Fibroblast of lung (primary cell): ENCODE measurements at regions not wholly inside any gene's neighbourhood (a gene's known extent, or its start where the extent isn't known, plus 50 kb on each side); places are given as distances from the start of the nearest gene placed in this dataset.

Source experiments
- DNase-seq, 2 donors: peaks; one replicate each; pipeline versions ENCODE4 v3.0.0 to v3.0.0-alpha.2; 2010; ENCODE audit warnings: low read depth in 2 of 2
- H2AFZ ChIP-seq: 2 replicates; pipeline ENCODE4 v1.5.1; 2012; ENCODE audit warnings: low read length, control low read depth, inconsistent platforms
- H3K27ac ChIP-seq: 2 replicates; pipeline ENCODE4 v1.5.1; 2011; ENCODE audit warnings: low read length, control low read depth; ENCODE audit not compliant: insufficient read depth
- H3K27me3 ChIP-seq: 2 replicates; pipeline ENCODE4 v1.5.1; 2011; ENCODE audit warnings: mild to moderate bottlenecking, low read length; ENCODE audit not compliant: control insufficient read depth, insufficient read depth
- H3K36me3 ChIP-seq: 2 replicates; pipeline ENCODE4 v1.5.1; 2011; ENCODE audit warnings: low read length; ENCODE audit not compliant: control insufficient read depth, insufficient read depth
- H3K4me1 ChIP-seq: 2 replicates; pipeline ENCODE4 v1.5.1; 2011; ENCODE audit warnings: low read length; ENCODE audit not compliant: control insufficient read depth, insufficient read depth; ENCODE audit errors: extremely low read depth
- H3K4me2 ChIP-seq: 2 replicates; pipeline ENCODE4 v1.5.1; 2011; ENCODE audit warnings: low read length, control low read depth; ENCODE audit not compliant: insufficient read depth; ENCODE audit errors: extremely low read depth
- H3K4me3 ChIP-seq, 4 experiments: fragments of 200-600 bp in 1 of 4; sonication (generic) in 1 of 4; replicated peaks in 1 of 4; 2 replicates each; pipeline ENCODE4 v1.5.1; 2011 to 2016; ENCODE audit warnings: low read length in 4 of 4, low read depth in 3 of 4, mild to moderate bottlenecking in 3 of 4, control low read depth in 2 of 4, inconsistent platforms in 1 of 4, mixed read lengths in 1 of 4; ENCODE audit not compliant: insufficient read depth in 1 of 4; ENCODE audit errors: control extremely low read depth in 1 of 4
- H3K79me2 ChIP-seq: 2 replicates; pipeline ENCODE4 v1.5.1; 2012; ENCODE audit warnings: mild to moderate bottlenecking, low read length, inconsistent platforms; ENCODE audit not compliant: control insufficient read depth, insufficient read depth
- H3K9ac ChIP-seq: 2 replicates; pipeline ENCODE4 v1.5.1; 2011; ENCODE audit warnings: mild to moderate bottlenecking, low read length, control low read depth; ENCODE audit not compliant: insufficient read depth
- H3K9me3 ChIP-seq: 2 replicates; pipeline ENCODE4 v1.5.1; 2012; ENCODE audit warnings: low read depth, low read length; ENCODE audit not compliant: control insufficient read depth, insufficient read depth
- H4K20me1 ChIP-seq: 2 replicates; pipeline ENCODE4 v1.5.1; 2011; ENCODE audit warnings: low read length; ENCODE audit not compliant: control insufficient read depth, insufficient read depth; ENCODE audit errors: extremely low read depth
- EZH2 ChIP-seq: IDR thresholded peaks from 2 replicates; pipeline ENCODE4 v1.5.1; 2012; ENCODE audit warnings: low read length, control low read depth, mild to moderate bottlenecking; ENCODE audit errors: missing control alignments
- TF ChIP-seq, protein P1 (sequence below), 2 donors: IDR thresholded peaks in 1 of 2; conservative IDR thresholded peaks in 1 of 2; 1 replicate in 1 of 2; 2 replicates in 1 of 2; pipeline ENCODE4 v1.5.1; 2011 to 2012; ENCODE audit warnings: low read length in 2 of 2, control low read depth in 1 of 2, inconsistent platforms in 1 of 2, low read depth in 1 of 2, mild to moderate bottlenecking in 1 of 2

DNA sequence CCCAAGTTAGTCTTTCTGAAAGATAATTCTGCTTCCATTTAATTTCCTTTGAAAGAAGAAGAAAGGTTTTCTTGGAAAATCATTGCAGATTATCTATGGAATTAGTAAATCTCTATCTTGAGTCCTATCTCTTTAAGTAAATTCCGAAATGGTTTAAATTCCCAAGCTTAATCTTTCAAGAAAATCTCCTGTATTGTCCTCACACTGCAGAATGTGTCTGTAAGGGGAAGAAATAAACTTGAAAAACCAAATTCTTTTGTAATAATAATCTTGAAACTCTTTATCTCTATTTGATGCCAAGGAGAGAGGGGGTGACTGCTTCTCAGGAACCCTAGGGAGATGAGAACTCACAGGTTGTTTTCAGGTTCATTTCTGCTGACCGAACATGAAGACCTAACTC is 150.8 kb upstream of the ARHGAP28 start:
- Histone ChIP-seq H3K9ac (no peak overlapping the region), H3K27ac (no peak overlapping the region), H3K4me2 (no peak overlapping the region), H3K79me2 (no peaks in the 10 kb centered on the region), H3K4me3 (no peak overlapping the region), H4K20me1 (no peaks in the 10 kb centered on the region), H3K36me3 (no peaks in the 10 kb centered on the region), H3K27me3 (no peaks in the 10 kb centered on the region), H3K4me1 (no peaks in the 10 kb centered on the region), H3K9me3 (no peaks in the 10 kb centered on the region), H2AFZ (no peak overlapping the region)
- TF ChIP-seq, protein P1, sequence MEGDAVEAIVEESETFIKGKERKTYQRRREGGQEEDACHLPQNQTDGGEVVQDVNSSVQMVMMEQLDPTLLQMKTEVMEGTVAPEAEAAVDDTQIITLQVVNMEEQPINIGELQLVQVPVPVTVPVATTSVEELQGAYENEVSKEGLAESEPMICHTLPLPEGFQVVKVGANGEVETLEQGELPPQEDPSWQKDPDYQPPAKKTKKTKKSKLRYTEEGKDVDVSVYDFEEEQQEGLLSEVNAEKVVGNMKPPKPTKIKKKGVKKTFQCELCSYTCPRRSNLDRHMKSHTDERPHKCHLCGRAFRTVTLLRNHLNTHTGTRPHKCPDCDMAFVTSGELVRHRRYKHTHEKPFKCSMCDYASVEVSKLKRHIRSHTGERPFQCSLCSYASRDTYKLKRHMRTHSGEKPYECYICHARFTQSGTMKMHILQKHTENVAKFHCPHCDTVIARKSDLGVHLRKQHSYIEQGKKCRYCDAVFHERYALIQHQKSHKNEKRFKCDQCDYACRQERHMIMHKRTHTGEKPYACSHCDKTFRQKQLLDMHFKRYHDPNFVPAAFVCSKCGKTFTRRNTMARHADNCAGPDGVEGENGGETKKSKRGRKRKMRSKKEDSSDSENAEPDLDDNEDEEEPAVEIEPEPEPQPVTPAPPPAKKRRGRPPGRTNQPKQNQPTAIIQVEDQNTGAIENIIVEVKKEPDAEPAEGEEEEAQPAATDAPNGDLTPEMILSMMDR (conservative IDR thresholded peaks at IDR 0.05 in 1 of 2, IDR thresholded peaks at IDR 0.05 in 1 of 2; ENCODE audit: low read depth in 1 of 2, low read length in 2 of 2) = no peak
- no peak for TF ChIP-seq EZH2
- no peak for DNase-seq

DNA sequence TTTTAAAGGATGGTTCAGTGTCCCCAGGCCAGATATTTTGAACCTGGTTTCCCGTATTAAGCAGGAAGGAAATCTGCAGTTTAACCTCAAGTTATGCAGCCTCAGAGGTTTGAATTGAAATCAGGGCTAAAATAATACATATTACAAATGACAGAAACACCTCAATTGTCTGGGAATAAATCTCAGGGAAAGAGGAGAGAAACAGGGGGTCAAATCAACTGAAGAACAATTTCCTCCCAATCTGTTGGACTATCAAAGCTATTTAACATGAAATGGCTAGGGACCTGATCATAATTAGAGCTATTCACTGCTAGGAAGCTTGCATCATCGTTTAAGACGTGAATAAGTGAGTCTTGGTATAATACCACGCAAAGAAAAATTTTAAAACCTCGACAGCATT is 150.0 kb upstream of the ARHGAP28 start:
- Histone ChIP-seq H3K27ac (no peak overlapping the region), H4K20me1 (no peaks in the 10 kb centered on the region), H3K9ac (no peak overlapping the region), H3K4me1 (no peaks in the 10 kb centered on the region), H3K27me3 (no peaks in the 10 kb centered on the region), H3K79me2 (no peaks in the 10 kb centered on the region), H3K4me3 (no peak overlapping the region), H3K36me3 (no peaks in the 10 kb centered on the region), H2AFZ (no peak overlapping the region), H3K9me3 (no peaks in the 10 kb centered on the region), H3K4me2 (no peak overlapping the region)
- DNase-seq = no peak
- no peak for TF ChIP-seq EZH2

DNA sequence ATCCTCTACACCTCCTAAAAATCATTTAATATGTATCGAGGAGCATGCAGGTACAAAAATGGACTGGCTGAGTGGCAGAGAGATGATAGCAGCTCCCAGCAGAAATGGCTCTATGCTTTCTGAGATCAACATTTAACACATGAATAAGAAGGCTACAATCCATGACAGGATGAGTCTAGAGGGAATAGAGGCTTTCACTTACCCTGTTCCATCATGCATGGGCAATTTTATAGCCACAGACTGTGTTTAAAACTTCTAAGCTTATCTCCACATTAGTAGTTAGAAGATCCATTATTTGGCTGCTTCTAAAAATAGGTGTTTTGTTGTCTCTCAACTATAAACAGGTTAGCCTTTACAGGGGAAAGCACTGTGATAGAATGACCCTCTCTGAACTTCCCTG is 149.1 kb upstream of the ARHGAP28 start:
- no peak overlapping the region for H3K4me2 ChIP-seq

More for the DNA sequence above, 149.1 kb upstream of the ARHGAP28 start:
- H3K9me3 ChIP-seq = no peaks in the 10 kb centered on the region
- no peak for DNase-seq
- no peak overlapping the region for H2AFZ ChIP-seq
- H3K27ac ChIP-seq = no peak overlapping the region
- no peak for TF ChIP-seq EZH2
- TF ChIP-seq, protein P1 (conservative IDR thresholded peaks at IDR 0.05 in 1 of 2, IDR thresholded peaks at IDR 0.05 in 1 of 2; ENCODE audit: low read depth in 1 of 2, low read length in 2 of 2) = no peak
- H3K27me3 ChIP-seq = no peaks in the 10 kb centered on the region
- no peaks in the 10 kb centered on the region for H3K36me3 ChIP-seq
- H3K4me1 ChIP-seq = no peaks in the 10 kb centered on the region
- no peak overlapping the region for H3K4me3 ChIP-seq
- no peaks in the 10 kb centered on the region for H3K79me2 ChIP-seq
- no peak overlapping the region for H3K9ac ChIP-seq
- H4K20me1 ChIP-seq = no peaks in the 10 kb centered on the region
